Astrocyte (in vitro differentiated cells and primary cell): ENCODE measurements at regions not wholly inside any gene's neighbourhood (a gene's known extent, or its start where the extent isn't known, plus 50 kb on each side); places are given as distances from the start of the nearest gene placed in this dataset.

ENCODE experiments used
- DNase-seq: peaks from one replicate; pipeline ENCODE4 v3.0.0-alpha.2; 2010; ENCODE audit warnings: low read depth
- FAIRE-seq: peaks from 2 replicates; lab custom pipeline; 2011; peaks lifted over from hg19 to GRCh38; lab: Jason Lieb, UNC
- H2AFZ ChIP-seq: 2 replicates; pipeline ENCODE4 v1.6.0; 2012; ENCODE audit warnings: low read depth, low read length, inconsistent platforms
- H3K27ac ChIP-seq: 2 replicates; pipeline ENCODE4 v1.5.1; 2011; ENCODE audit warnings: low read depth, low read length, inconsistent platforms
- H3K27me3 ChIP-seq: 2 replicates; pipeline ENCODE4 v1.6.0; 2011; ENCODE audit warnings: low read length, inconsistent platforms; ENCODE audit not compliant: insufficient read depth
- H3K36me3 ChIP-seq: 2 replicates; pipeline ENCODE4 v1.5.1; 2011; ENCODE audit warnings: low read length, inconsistent platforms; ENCODE audit not compliant: insufficient read depth
- H3K4me1 ChIP-seq: 2 replicates; pipeline ENCODE4 v1.5.1; 2011; ENCODE audit warnings: low read length, inconsistent platforms; ENCODE audit not compliant: insufficient read depth
- H3K4me2 ChIP-seq: 2 replicates; pipeline ENCODE4 v1.6.0; 2012; ENCODE audit warnings: low read length, inconsistent platforms
- H3K4me3 ChIP-seq: 2 replicates; pipeline ENCODE4 v1.5.1; 2011; ENCODE audit warnings: low read depth, mild to moderate bottlenecking, low read length, inconsistent platforms; ENCODE audit not compliant: insufficient read depth
- H3K79me2 ChIP-seq: 2 replicates; pipeline ENCODE4 v1.6.0; 2012; ENCODE audit warnings: mild to moderate bottlenecking, low read length, inconsistent platforms; ENCODE audit not compliant: insufficient read depth
- H3K9ac ChIP-seq: 2 replicates; pipeline ENCODE4 v1.6.0; 2012; ENCODE audit warnings: mild to moderate bottlenecking, low read length, inconsistent platforms
- H3K9me3 ChIP-seq: 2 replicates; pipeline ENCODE4 v1.5.1; 2012; ENCODE audit warnings: low read depth, mild to moderate bottlenecking, low read length, inconsistent platforms; ENCODE audit not compliant: insufficient read depth
- H4K20me1 ChIP-seq: 2 replicates; pipeline ENCODE4 v1.6.0; 2012; ENCODE audit warnings: low read length, inconsistent platforms; ENCODE audit not compliant: insufficient read depth
- H3K27ac Mint-ChIP-seq: one replicate; pipeline ENCODE4 v1.8.0; 2021; ENCODE audit warnings: mild to moderate bottlenecking, mixed read lengths; ENCODE audit not compliant: unreplicated experiment
- H3K27me3 Mint-ChIP-seq: one replicate; pipeline ENCODE4 v1.8.0; 2021; ENCODE audit warnings: low read depth, mixed read lengths; ENCODE audit not compliant: unreplicated experiment
- H3K36me3 Mint-ChIP-seq: one replicate; pipeline ENCODE4 v1.8.0; 2021; ENCODE audit warnings: low read depth, mixed read lengths; ENCODE audit not compliant: unreplicated experiment
- H3K4me1 Mint-ChIP-seq: one replicate; pipeline ENCODE4 v1.8.0; 2021; ENCODE audit warnings: low read depth, mixed read lengths; ENCODE audit not compliant: unreplicated experiment
- H3K4me3 Mint-ChIP-seq: one replicate; pipeline ENCODE4 v1.8.0; 2021; ENCODE audit warnings: mild to moderate bottlenecking, moderate library complexity, mixed read lengths; ENCODE audit not compliant: unreplicated experiment
- H3K9me3 Mint-ChIP-seq: one replicate; pipeline ENCODE4 v1.8.0; 2021; ENCODE audit warnings: mild to moderate bottlenecking, mixed read lengths; ENCODE audit not compliant: unreplicated experiment
- CTCF ChIP-seq: IDR thresholded peaks from 2 replicates; pipeline ENCODE4 v1.5.1; 2011; ENCODE audit warnings: low read depth, mild to moderate bottlenecking, inconsistent platforms, low read length, moderate library complexity; ENCODE audit not compliant: insufficient read depth
- EZH2 ChIP-seq: IDR thresholded peaks from 2 replicates; pipeline ENCODE4 v1.6.1; 2012; ENCODE audit warnings: mild to moderate bottlenecking, low read length, inconsistent platforms; ENCODE audit not compliant: insufficient read depth

- no peaks in the 10 kb centered on the region for H3K27me3 ChIP-seq
- H4K20me1 ChIP-seq: no peaks in the 10 kb centered on the region
- peaks cover 39% of the 10 kb centered on the region for H3K4me1 ChIP-seq
- H2AFZ ChIP-seq: no peak overlapping the region
- Mint-ChIP-seq H3K36me3 (no peaks in the 10 kb centered on the region), H3K9me3 (peaks cover 1% of the 10 kb centered on the region), H3K27ac (peak overlapping the region; percentile 97), H3K27me3 (no peaks in the 10 kb centered on the region), H3K4me3 (no peak overlapping the region), H3K4me1 (peaks cover 41% of the 10 kb centered on the region)
- H3K27ac ChIP-seq: peak overlapping the region; percentile 94
- no peaks in the 10 kb centered on the region for H3K36me3 ChIP-seq
- H3K4me3 ChIP-seq: no peak overlapping the region
- peak overlapping the region; percentile 55 for H3K4me2 ChIP-seq
- FAIRE-seq (peak; percentile 95), DNase-seq (peak; percentile 84)
- TF ChIP-seq CTCF (no peak), EZH2 (no peak)
- no peaks in the 10 kb centered on the region for H3K9me3 ChIP-seq
- no peaks in the 10 kb centered on the region for H3K79me2 ChIP-seq
- peak overlapping the region; percentile 76 for H3K9ac ChIP-seq
These were observed 246.0 kb upstream of the TENT5A start for GRCh38 chr6:81998432-81998831.

GRCh38 chr6:81997090-81997926 lies 244.8 kb upstream of the TENT5A start:
- peaks cover 39% of the 10 kb centered on the region for H3K4me1 ChIP-seq

More at GRCh38 chr6:81997090-81997926, 244.8 kb upstream of the TENT5A start:
- no peak overlapping the region for H3K4me3 ChIP-seq
- H3K27ac ChIP-seq: peak overlapping the region; percentile 94
- H3K27me3 ChIP-seq: no peaks in the 10 kb centered on the region
- no peaks in the 10 kb centered on the region for H4K20me1 ChIP-seq
- peak; percentile 88 for DNase-seq
- H3K9me3 ChIP-seq: no peaks in the 10 kb centered on the region
- Mint-ChIP-seq H3K27me3 (no peaks in the 10 kb centered on the region), H3K4me1 (peaks cover 41% of the 10 kb centered on the region), H3K36me3 (no peaks in the 10 kb centered on the region), H3K27ac (peak overlapping the region; percentile 97), H3K9me3 (peaks cover 1% of the 10 kb centered on the region), H3K4me3 (no peak overlapping the region)
- FAIRE-seq: peak; percentile 91
- H3K4me2 ChIP-seq: peak overlapping the region; percentile 55
- H3K9ac ChIP-seq: peak overlapping the region; percentile 76
- TF ChIP-seq CTCF: no peak
- TF ChIP-seq EZH2: no peak
- no peak overlapping the region for H2AFZ ChIP-seq
- H3K36me3 ChIP-seq: no peaks in the 10 kb centered on the region
- no peaks in the 10 kb centered on the region for H3K79me2 ChIP-seq
